Gastrocnemius medialis (tissue), 4 donors: ENCODE measurements at regions not wholly inside any gene's neighbourhood (a gene's known extent, or its start where the extent isn't known, plus 50 kb on each side); places are given as distances from the start of the nearest gene placed in this dataset.
A peak's percentile ranks its signal among the peaks of the same experiment; 100 is the strongest.

Source experiments
- ATAC-seq, 2 donors: fragments of 150-250 bp; one replicate each; pipeline ENCODE4 v1.9.1; 2016
- DNase-seq, 2 donors: peaks; one replicate each; pipeline ENCODE4 v3.0.0-alpha.2; 2019
- H3K27ac ChIP-seq, 4 donors: fragments of 200-600 bp; sonication (generic); 1 replicate in 1 of 4; 2 replicates in 3 of 4; pipeline ENCODE4 v1.5.1; 2016 to 2018; ENCODE audit warnings: mild to moderate bottlenecking in 2 of 4, moderate library complexity in 1 of 4
- H3K27me3 ChIP-seq, 3 donors: fragments of 200-600 bp; sonication (generic) in 2 of 3; 1 replicate in 1 of 3; 2 replicates in 2 of 3; pipeline versions ENCODE4 v1.5.1 to v1.6.0; 2016 to 2019; ENCODE audit warnings: mild to moderate bottlenecking in 1 of 3, moderate library complexity in 1 of 3
- H3K36me3 ChIP-seq, 2 donors: fragments of 200-600 bp; sonication (generic) in 1 of 2; one replicate each; pipeline ENCODE4 v1.5.1; 2017 to 2018
- H3K4me1 ChIP-seq, 2 donors: fragments of 200-600 bp; sonication (generic) in 1 of 2; one replicate each; pipeline ENCODE4 v1.5.1; 2016 to 2017; ENCODE audit warnings: mild to moderate bottlenecking in 2 of 2
- H3K4me3 ChIP-seq, 4 donors: fragments of 200-600 bp; sonication (generic) in 3 of 4; 1 replicate in 1 of 4; 2 replicates in 3 of 4; pipeline ENCODE4 v1.5.1; 2016 to 2019; ENCODE audit warnings: mild to moderate bottlenecking in 2 of 4
- H3K9me3 ChIP-seq, 3 donors: fragments of 200-600 bp; sonication (generic) in 2 of 3; 1 replicate in 1 of 3; 2 replicates in 2 of 3; pipeline ENCODE4 v1.5.1; 2016 to 2019
- CTCF ChIP-seq, 5 experiments: fragments of 450-650 bp in 3 of 5; fragments of 200-600 bp in 2 of 5; sonication (generic) in 2 of 5; IDR thresholded peaks in 4 of 5; conservative IDR thresholded peaks in 1 of 5; 1 replicate in 4 of 5; 2 replicates in 1 of 5; pipeline ENCODE4 v1.5.1; 2016 to 2019; ENCODE audit warnings: antibody characterized with exemption in 5 of 5, mild to moderate bottlenecking in 3 of 5, moderate library complexity in 3 of 5
- POLR2A ChIP-seq, 2 donors: fragments of 450-650 bp; IDR thresholded peaks; one replicate each; pipeline ENCODE4 v1.6.1; 2017; ENCODE audit warnings: antibody characterized with exemption in 2 of 2, mild to moderate bottlenecking in 2 of 2, moderate library complexity in 2 of 2
- in situ Hi-C, 4 donors: fragments of 200-750 bp; cut with MboI; loops; one replicate each; pipeline versions ENCODE4 v1.15.0 to v1.8.0; 2017; ENCODE audit warnings: low sequenced_read_pairs in 4 of 4
- intact Hi-C: fragments of 100-400 bp; cut with DNase I; formaldehyde crosslinking; loops from one replicate; pipeline ENCODE4 v1.15.1; 2023; ENCODE audit warnings: low total_unique reads

- Histone ChIP-seq H3K9me3 (no peaks in the 10 kb centered on the region), H3K27me3 (peaks cover 0 to 5% (median 0%) of the 10 kb centered on the region in 3 donors), H3K4me3 (no peak overlapping the region), H3K36me3 (no peaks in the 10 kb centered on the region), H3K4me1 (no peaks in the 10 kb centered on the region), H3K27ac (no peak overlapping the region)
- intact Hi-C loops (no loop called here), in situ Hi-C loops (no loop called here)
- no peak for DNase-seq
- ATAC-seq: no peak
- TF ChIP-seq CTCF (IDR thresholded peaks at IDR 0.05 in 4 of 5, conservative IDR thresholded peaks at IDR 0.05 in 1 of 5) (no peak), POLR2A (IDR thresholded peaks at IDR 0.05) (no peak)
These were observed 1496.4 kb downstream of the RPA4 start for GRCh38 chrX:98380106-98380505.

DNA sequence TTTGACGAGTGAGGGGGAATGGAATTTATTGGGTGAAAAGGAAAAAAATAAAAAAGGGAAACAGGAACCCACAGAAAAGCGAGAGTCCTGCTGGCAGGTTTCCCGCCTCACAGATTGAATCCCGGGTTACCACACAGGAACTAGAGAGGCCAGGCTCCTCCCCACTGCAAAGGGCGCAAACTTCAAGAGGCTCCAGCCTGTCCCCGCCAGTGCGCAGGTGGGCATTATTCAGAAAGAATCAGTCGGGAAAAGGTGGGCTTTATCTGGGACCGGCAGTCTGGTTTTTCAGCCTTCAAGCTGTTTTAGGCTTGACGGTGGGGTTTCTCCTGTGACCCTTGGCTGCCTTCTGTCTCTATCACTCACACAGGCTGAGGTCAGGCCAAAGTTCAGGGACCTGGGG is 1496.8 kb downstream of the RPA4 start:
- Histone ChIP-seq H3K27ac (no peak overlapping the region), H3K4me3 (no peak overlapping the region), H3K36me3 (no peaks in the 10 kb centered on the region), H3K27me3 (peaks cover 0 to 5% (median 0%) of the 10 kb centered on the region in 3 donors), H3K9me3 (no peaks in the 10 kb centered on the region), H3K4me1 (no peaks in the 10 kb centered on the region)
- TF ChIP-seq POLR2A (IDR thresholded peaks at IDR 0.05) (no peak), CTCF (IDR thresholded peaks at IDR 0.05 in 4 of 5, conservative IDR thresholded peaks at IDR 0.05 in 1 of 5) (no peak)
- in situ Hi-C loops (no loop called here), intact Hi-C loops (no loop called here)
- ATAC-seq (no peak), DNase-seq (no peak)

DNA sequence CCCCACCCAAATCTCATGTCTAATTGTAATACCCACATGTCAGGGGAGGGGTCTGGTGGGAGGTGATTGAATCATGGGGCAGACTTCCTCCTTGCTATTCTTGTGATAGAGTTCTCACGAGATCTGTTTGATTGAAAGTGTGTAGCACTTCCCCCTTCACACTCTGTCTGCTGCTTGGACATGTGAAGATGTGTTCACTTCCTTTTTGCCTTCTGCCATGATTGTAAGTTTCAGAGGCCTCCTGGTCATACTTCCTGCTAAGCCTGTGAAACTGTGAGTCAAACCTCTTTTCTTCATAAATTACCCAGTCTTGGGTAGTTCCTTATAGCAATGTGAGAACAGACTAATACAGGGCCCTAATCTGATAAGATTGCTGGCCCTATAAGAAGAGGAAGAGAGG is 1514.8 kb downstream of the RPA4 start:
- no peaks in the 10 kb centered on the region for H3K36me3 ChIP-seq
- no peaks in the 10 kb centered on the region for H3K9me3 ChIP-seq
- H3K27me3 ChIP-seq: no peaks in the 10 kb centered on the region
- in situ Hi-C loops: no loop called here
- DNase-seq: no peak
- H3K4me3 ChIP-seq: no peak overlapping the region
- no peak for ATAC-seq
- no peaks in the 10 kb centered on the region for H3K4me1 ChIP-seq
- intact Hi-C loops: no loop called here
- H3K27ac ChIP-seq: no peak overlapping the region
- TF ChIP-seq CTCF (IDR thresholded peaks at IDR 0.05 in 4 of 5, conservative IDR thresholded peaks at IDR 0.05 in 1 of 5) (no peak), POLR2A (IDR thresholded peaks at IDR 0.05) (no peak)

- peak in 1 of 2 donors; percentile 42 for ATAC-seq
- Histone ChIP-seq H3K36me3 (no peaks in the 10 kb centered on the region), H3K27ac (no peak overlapping the region), H3K4me1 (no peaks in the 10 kb centered on the region), H3K4me3 (no peak overlapping the region), H3K27me3 (no peaks in the 10 kb centered on the region), H3K9me3 (no peaks in the 10 kb centered on the region)
- intact Hi-C loops: no loop called here
- in situ Hi-C loops: no loop called here
- no peak for TF ChIP-seq CTCF (IDR thresholded peaks at IDR 0.05 in 4 of 5, conservative IDR thresholded peaks at IDR 0.05 in 1 of 5)
- TF ChIP-seq POLR2A (IDR thresholded peaks at IDR 0.05): no peak
- no peak for DNase-seq
These were observed 1521.7 kb downstream of the RPA4 start for GRCh38 chrX:98405376-98405775.

DNA sequence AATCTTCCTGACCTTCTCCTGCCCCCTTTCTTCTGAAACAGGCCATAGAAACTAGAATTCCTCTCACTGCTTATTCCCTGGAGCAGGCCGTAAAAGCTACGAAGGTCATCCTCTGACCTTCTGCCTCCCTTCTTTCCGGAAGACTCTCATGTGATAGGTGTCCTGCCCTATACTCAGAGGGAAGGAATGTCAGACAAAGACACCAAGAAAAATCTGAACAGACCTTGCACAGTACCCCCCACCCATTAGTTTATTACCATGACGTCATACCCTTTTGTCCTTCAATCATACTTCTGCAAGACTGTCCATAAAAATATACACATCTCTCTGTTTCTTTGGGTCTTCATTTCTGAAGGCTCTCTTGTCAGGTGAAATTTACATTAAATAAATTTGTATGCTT is 1523.9 kb downstream of the RPA4 start:
- no peak for DNase-seq
- no peaks in the 10 kb centered on the region for H3K36me3 ChIP-seq
- in situ Hi-C loops: no loop called here
- H3K27ac ChIP-seq: no peak overlapping the region
- no peak overlapping the region for H3K4me3 ChIP-seq
- no peak for ATAC-seq
- H3K27me3 ChIP-seq: no peaks in the 10 kb centered on the region
- no peaks in the 10 kb centered on the region for H3K9me3 ChIP-seq
- TF ChIP-seq CTCF (IDR thresholded peaks at IDR 0.05 in 4 of 5, conservative IDR thresholded peaks at IDR 0.05 in 1 of 5): no peak
- TF ChIP-seq POLR2A (IDR thresholded peaks at IDR 0.05): no peak
- no peaks in the 10 kb centered on the region for H3K4me1 ChIP-seq
- intact Hi-C loops: no loop called here
